ENCODE measurements at regions not wholly inside any gene's neighbourhood (a gene's known extent, or its start where the extent isn't known, plus 50 kb on each side); places are given as distances from the start of the nearest gene placed in this dataset.

GRCh38 chr6:164507206-164507940 is 802.0 kb downstream of the C6orf118 start:
- TF ChIP-seq POLR2A (IDR thresholded peaks at IDR 0.05) (no peak), POLR2AphosphoS5 (IDR thresholded peaks at IDR 0.05) (no peak)
- TF ChIP-seq, protein P1, sequence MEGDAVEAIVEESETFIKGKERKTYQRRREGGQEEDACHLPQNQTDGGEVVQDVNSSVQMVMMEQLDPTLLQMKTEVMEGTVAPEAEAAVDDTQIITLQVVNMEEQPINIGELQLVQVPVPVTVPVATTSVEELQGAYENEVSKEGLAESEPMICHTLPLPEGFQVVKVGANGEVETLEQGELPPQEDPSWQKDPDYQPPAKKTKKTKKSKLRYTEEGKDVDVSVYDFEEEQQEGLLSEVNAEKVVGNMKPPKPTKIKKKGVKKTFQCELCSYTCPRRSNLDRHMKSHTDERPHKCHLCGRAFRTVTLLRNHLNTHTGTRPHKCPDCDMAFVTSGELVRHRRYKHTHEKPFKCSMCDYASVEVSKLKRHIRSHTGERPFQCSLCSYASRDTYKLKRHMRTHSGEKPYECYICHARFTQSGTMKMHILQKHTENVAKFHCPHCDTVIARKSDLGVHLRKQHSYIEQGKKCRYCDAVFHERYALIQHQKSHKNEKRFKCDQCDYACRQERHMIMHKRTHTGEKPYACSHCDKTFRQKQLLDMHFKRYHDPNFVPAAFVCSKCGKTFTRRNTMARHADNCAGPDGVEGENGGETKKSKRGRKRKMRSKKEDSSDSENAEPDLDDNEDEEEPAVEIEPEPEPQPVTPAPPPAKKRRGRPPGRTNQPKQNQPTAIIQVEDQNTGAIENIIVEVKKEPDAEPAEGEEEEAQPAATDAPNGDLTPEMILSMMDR (IDR thresholded peaks at IDR 0.05), result no peak
